DOHH2 (cell line): ENCODE measurements at regions not wholly inside any gene's neighbourhood (a gene's known extent, or its start where the extent isn't known, plus 50 kb on each side); places are given as distances from the start of the nearest gene placed in this dataset.

Source experiments
- CTCF ChIP-seq: fragments of 200-600 bp; sonication (generic); IDR thresholded peaks from one replicate; pipeline ENCODE4 v1.5.1; 2014; ENCODE audit warnings: antibody characterized with exemption, mild to moderate bottlenecking, low read depth, low read length; ENCODE audit not compliant: poor library complexity, severe bottlenecking
- EZH2phosphoT487 ChIP-seq: fragments of 200-600 bp; sonication (generic); IDR thresholded peaks from 2 replicates; pipeline ENCODE4 v1.6.1; 2017; ENCODE audit warnings: borderline replicate concordance, mild to moderate bottlenecking, antibody characterized with exemption, low read length, moderate library complexity, mixed read lengths

GRCh38 chr3:109642025-109642424, 304.7 kb upstream of the DPPA4 start:
- TF ChIP-seq CTCF = no peak
- TF ChIP-seq EZH2phosphoT487 = no peak
